Suprapubic skin (tissue), 4 donors: ENCODE measurements at regions not wholly inside any gene's neighbourhood (a gene's known extent, or its start where the extent isn't known, plus 50 kb on each side); places are given as distances from the start of the nearest gene placed in this dataset.
"Not testable (repeated sequence)": the region's sequence is repeated elsewhere in the genome, so short reads cannot be mapped to it uniquely, and the experiment has no call there.

ENCODE experiments used
- DNase-seq, 2 donors: peaks; one replicate each; pipeline ENCODE4 v3.0.0-alpha.2; 2019; ENCODE audit warnings: low spot score in 2 of 2
- H3K27ac ChIP-seq: fragments of 200-600 bp; sonication (generic); one replicate; pipeline ENCODE4 v1.5.1; 2019
- H3K27me3 ChIP-seq: fragments of 200-600 bp; sonication (generic); one replicate; pipeline ENCODE4 v1.5.1; 2019
- H3K36me3 ChIP-seq: fragments of 200-600 bp; sonication (generic); one replicate; pipeline ENCODE4 v1.5.1; 2019
- H3K4me1 ChIP-seq: fragments of 200-600 bp; sonication (generic); one replicate; pipeline ENCODE4 v1.5.1; 2019
- H3K4me3 ChIP-seq: fragments of 200-600 bp; sonication (generic); one replicate; pipeline ENCODE4 v1.5.1; 2019; ENCODE audit warnings: mild to moderate bottlenecking
- H3K9me3 ChIP-seq: fragments of 200-600 bp; sonication (generic); one replicate; pipeline ENCODE4 v1.5.1; 2019
- CTCF ChIP-seq, 2 donors: fragments of 200-600 bp in 1 of 2; fragments of 450-650 bp in 1 of 2; sonication (generic) in 1 of 2; IDR thresholded peaks; one replicate each; pipeline ENCODE4 v1.5.1; 2016 to 2019; ENCODE audit warnings: antibody characterized with exemption in 2 of 2, mild to moderate bottlenecking in 1 of 2, moderate library complexity in 1 of 2
- EP300 ChIP-seq: sonication (generic); formaldehyde crosslinking; IDR thresholded peaks from one replicate; pipeline ENCODE4 v1.6.1; 2017; ENCODE audit warnings: antibody characterized with exemption
- POLR2A ChIP-seq, 2 donors: fragments of 450-650 bp; IDR thresholded peaks; one replicate each; pipeline ENCODE4 v1.6.1; 2017; ENCODE audit warnings: antibody characterized with exemption in 2 of 2, mild to moderate bottlenecking in 2 of 2, moderate library complexity in 2 of 2
- POLR2AphosphoS5 ChIP-seq, 3 donors: sonication (generic); formaldehyde crosslinking; IDR thresholded peaks; one replicate each; pipeline ENCODE4 v1.6.1; 2017; ENCODE audit warnings: antibody characterized with exemption in 3 of 3
- WGBS: methylation state at CpG from one replicate; pipeline ENCODE4 v1.1.5; 2018; 5-methylcytosine and 5-hydroxymethylcytosine counted together

DNA sequence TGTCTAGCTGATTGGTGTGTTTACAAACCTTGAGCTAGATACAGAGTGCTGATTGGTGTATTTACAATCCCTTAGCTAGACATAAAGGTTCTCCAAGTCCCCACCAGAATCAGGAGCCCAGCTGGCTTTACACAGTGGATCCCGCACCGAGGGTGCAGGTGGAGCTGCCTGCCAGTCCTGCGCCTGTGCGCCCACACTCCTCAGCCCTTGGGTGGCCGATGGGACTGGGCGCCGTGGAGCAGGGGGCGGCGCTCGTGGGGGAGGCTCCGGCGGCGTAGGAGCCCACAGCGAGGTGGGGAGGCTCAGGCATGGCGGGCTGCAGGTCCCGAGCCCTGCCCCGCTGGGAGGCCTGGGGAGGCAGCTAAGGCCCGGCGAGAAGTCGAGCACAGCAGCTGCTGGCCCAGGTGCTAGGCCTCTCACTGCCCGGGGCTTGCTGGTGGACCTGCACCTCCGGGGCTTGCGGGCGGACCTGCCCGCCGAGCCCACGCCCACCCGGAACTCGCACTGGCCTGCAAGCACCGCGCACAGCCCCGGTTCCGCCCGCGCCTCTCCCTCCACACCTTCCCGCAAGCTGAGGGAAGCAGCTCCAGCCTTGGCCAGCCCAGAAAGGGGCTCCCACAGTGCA lies 51.0 kb upstream of the CDYL start:
- 94% methylated on average over 15 of the region's 36 CpGs for WGBS
- H3K9me3 ChIP-seq, DNase-seq, H3K27me3 ChIP-seq, H3K27ac ChIP-seq, H3K4me1 ChIP-seq, H3K36me3 ChIP-seq, H3K4me3 ChIP-seq: not testable (repeated sequence)

DNA sequence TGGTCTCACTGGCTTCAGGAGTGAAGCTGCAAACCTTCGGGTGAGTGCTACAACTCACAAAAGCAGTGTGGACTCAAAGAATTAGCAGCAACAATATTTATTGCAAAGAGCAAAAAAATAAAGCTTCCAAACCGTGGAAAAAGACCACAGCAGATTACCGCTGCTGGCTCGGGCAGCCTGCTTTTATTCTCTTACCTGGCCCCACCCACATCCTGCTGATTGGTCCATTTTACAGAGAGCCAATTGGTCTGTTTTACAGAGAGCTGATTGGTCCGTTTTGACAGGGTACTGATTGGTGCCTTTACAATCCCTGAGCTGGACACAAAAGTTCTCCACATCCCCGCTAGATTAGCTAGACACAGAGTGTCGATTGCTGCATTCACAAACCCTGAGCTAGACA lies 51.5 kb upstream of the CDYL start:
- H3K36me3 ChIP-seq, H3K4me3 ChIP-seq, H3K4me1 ChIP-seq, H3K9me3 ChIP-seq, H3K27me3 ChIP-seq, DNase-seq, H3K27ac ChIP-seq: not testable (repeated sequence)
- WGBS, result 93% methylated on average over 7 of the region's 7 CpGs

GRCh38 chr6:4723383-4723782 lies 52.8 kb upstream of the CDYL start:
- H3K4me3 ChIP-seq, result no peak overlapping the region
- DNase-seq, result no peak
- no peak for TF ChIP-seq EP300
- TF ChIP-seq POLR2A (IDR thresholded peaks at IDR 0.05), result no peak
- no peak for TF ChIP-seq CTCF (IDR thresholded peaks at IDR 0.05)
- no peak for TF ChIP-seq POLR2AphosphoS5 (IDR thresholded peaks at IDR 0.05)
- H3K27me3 ChIP-seq, result no peaks in the 10 kb centered on the region
- no peaks in the 10 kb centered on the region for H3K9me3 ChIP-seq
- H3K4me1 ChIP-seq, result no peaks in the 10 kb centered on the region
- H3K36me3 ChIP-seq, result no peaks in the 10 kb centered on the region
- 87% methylated on average over 3 of the region's 6 CpGs for WGBS
- H3K27ac ChIP-seq, result no peak overlapping the region

DNA sequence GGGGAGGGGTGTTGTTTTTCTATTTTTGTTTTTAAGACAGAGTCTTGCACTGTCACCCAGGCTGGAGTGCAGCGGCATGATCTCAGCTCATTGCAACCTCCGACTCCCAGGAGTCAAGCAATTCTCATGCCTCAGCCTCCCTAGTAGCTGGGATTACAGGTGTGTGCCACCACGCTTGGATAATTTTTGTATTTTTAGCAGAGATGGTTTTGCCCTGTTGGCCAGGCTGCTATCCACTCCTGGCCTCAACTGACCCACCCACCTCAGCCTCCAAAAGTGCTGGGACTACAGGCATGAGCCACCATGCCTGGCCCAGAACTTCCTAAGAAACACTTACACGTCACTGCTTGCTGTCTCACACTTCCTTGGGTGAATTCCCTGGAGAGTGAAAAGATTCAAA lies 54.8 kb upstream of the CDYL start:
- not testable (repeated sequence) for DNase-seq, H3K9me3 ChIP-seq, H3K36me3 ChIP-seq, H3K27me3 ChIP-seq, H3K27ac ChIP-seq, H3K4me1 ChIP-seq, H3K4me3 ChIP-seq
- WGBS, result 89% methylated on average over 4 of the region's 4 CpGs

GRCh38 chr6:4719491-4719890 lies 56.7 kb upstream of the CDYL start:
- WGBS, result 56% methylated on average over 1 of the region's 1 CpG
- no peaks in the 10 kb centered on the region for H3K4me1 ChIP-seq
- no peaks in the 10 kb centered on the region for H3K36me3 ChIP-seq
- no peak overlapping the region for H3K27ac ChIP-seq
- no peaks in the 10 kb centered on the region for H3K27me3 ChIP-seq
- DNase-seq, result no peak
- no peak overlapping the region for H3K4me3 ChIP-seq
- H3K9me3 ChIP-seq, result no peaks in the 10 kb centered on the region
- TF ChIP-seq CTCF (IDR thresholded peaks at IDR 0.05) (no peak), EP300 (no peak), POLR2A (IDR thresholded peaks at IDR 0.05) (no peak), POLR2AphosphoS5 (IDR thresholded peaks at IDR 0.05) (no peak)

DNA sequence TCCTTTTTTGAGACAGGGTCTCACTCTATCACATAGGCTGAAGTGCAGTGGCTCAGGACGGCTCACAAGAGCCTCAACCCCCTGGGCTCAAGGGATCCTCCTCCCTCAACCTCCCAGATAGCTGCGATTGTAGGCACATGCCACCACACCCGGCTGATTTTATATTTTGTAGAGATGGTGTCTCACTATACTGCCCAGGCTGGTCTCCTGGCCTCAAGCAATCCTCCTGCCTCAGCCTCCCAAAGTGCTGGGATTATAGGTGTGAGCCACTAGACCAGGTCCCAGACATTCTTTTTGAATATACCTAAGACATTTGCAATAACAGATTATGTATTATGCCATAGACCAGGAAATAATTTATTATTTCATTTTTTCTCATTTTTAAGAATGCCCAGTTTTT lies 58.3 kb upstream of the CDYL start:
- TF ChIP-seq POLR2A (IDR thresholded peaks at IDR 0.05), result no peak
- TF ChIP-seq CTCF (IDR thresholded peaks at IDR 0.05), result no peak
- no peak for TF ChIP-seq POLR2AphosphoS5 (IDR thresholded peaks at IDR 0.05)
- no peak for TF ChIP-seq EP300
- Histone ChIP-seq H3K4me1 (no peaks in the 10 kb centered on the region), H3K36me3 (no peaks in the 10 kb centered on the region), H3K4me3 (no peak overlapping the region), H3K27ac (no peak overlapping the region), H3K27me3 (no peaks in the 10 kb centered on the region), H3K9me3 (no peaks in the 10 kb centered on the region)
- WGBS, result 98% methylated on average over 3 of the region's 3 CpGs
- DNase-seq, result no peak

DNA sequence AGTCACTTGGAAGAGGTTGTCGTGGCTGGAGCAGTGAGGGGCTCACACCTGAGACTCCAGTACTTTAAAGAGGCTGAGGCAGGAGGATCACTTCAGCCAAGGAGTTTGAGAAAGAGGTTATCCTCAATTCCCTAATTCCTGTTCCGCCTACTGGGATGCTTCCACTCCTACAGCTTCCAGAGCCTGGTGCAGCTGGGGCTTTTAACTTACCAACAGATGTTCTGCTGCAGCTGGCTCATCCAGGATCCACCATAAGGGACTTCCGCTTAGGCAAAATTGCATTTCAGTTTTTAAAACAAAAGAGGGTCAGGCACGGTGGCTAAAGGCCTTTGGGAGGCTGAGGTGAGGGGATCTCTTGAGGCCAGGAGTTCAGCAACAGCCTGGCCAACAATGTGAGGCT lies 59.1 kb upstream of the CDYL start:
- Histone ChIP-seq H3K27ac (no peak overlapping the region), H3K9me3 (no peaks in the 10 kb centered on the region), H3K36me3 (no peaks in the 10 kb centered on the region), H3K4me1 (no peaks in the 10 kb centered on the region), H3K4me3 (no peak overlapping the region), H3K27me3 (no peaks in the 10 kb centered on the region)
- no peak for DNase-seq
- no peak for TF ChIP-seq CTCF (IDR thresholded peaks at IDR 0.05)
- no peak for TF ChIP-seq EP300
- TF ChIP-seq POLR2AphosphoS5 (IDR thresholded peaks at IDR 0.05), result no peak
- no peak for TF ChIP-seq POLR2A (IDR thresholded peaks at IDR 0.05)
- 88% methylated on average over 4 of the region's 4 CpGs for WGBS
